Omental fat pad (tissue), 3 donors: ENCODE measurements at regions not wholly inside any gene's neighbourhood (a gene's known extent, or its start where the extent isn't known, plus 50 kb on each side); places are given as distances from the start of the nearest gene placed in this dataset.

Experiments used
- ATAC-seq: fragments of 150-250 bp; one replicate; pipeline ENCODE4 v1.9.1; 2016; ENCODE audit warnings: mild to moderate bottlenecking, moderate library complexity; ENCODE audit not compliant: low FRiP score
- DNase-seq: peaks from one replicate; pipeline ENCODE4 v3.0.0-alpha.2; 2019; ENCODE audit warnings: low spot score
- CTCF ChIP-seq, 3 donors: fragments of 450-650 bp; IDR thresholded peaks; one replicate each; pipeline ENCODE4 v1.5.1; 2016 to 2017; ENCODE audit warnings: antibody characterized with exemption in 3 of 3, mild to moderate bottlenecking in 3 of 3, moderate library complexity in 2 of 3

GRCh38 chr11:19546325-19546724, 166.3 kb upstream of the NAV2 start:
- no peak for TF ChIP-seq CTCF (IDR thresholded peaks at IDR 0.05)
- ATAC-seq (no peak), DNase-seq (no peak)

- ATAC-seq: no peak
- no peak for TF ChIP-seq CTCF (IDR thresholded peaks at IDR 0.05)
- no peak for DNase-seq
Measured at GRCh38 chr11:19541521-19542049, 171.1 kb upstream of the NAV2 start.

GRCh38 chr11:19539861-19540260, 172.8 kb upstream of the NAV2 start:
- TF ChIP-seq CTCF (IDR thresholded peaks at IDR 0.05): no peak
- ATAC-seq: no peak
- DNase-seq: no peak

DNA sequence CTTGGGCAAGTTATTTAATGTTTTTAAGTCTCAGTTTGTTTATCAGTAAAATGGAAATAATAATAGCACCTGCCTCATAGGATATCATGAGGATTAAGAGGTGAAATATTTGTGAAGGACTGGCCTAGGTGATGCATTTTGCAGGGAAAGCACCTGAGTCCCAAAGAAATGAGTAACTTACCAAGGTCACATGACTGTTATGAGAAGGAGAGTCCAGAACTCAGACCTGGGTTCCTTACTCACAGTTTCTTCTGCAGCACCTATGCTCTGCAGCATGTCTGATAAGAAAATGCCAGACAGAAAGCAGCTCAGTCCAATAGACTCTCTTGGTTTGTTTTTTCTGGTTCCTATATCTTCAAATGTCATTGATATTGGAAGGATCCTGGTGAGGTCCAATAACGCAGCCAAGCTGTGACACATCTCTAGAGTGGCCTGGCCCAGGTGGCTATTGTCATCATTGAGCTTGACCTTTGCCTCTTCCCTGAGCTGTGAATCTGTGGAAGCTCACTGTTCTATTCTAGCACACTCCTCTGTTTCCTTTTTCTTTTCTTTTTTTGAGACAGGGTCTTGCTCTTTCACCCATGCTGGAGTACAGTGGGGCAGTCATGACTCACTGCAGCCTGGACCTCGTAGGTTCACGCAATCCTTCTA, 174.7 kb upstream of the NAV2 start:
- DNase-seq (no peak), ATAC-seq (no peak)
- TF ChIP-seq CTCF (IDR thresholded peaks at IDR 0.05): no peak

GRCh38 chr11:19536131-19536530, 176.5 kb upstream of the NAV2 start:
- ATAC-seq (no peak), DNase-seq (no peak)
- no peak for TF ChIP-seq CTCF (IDR thresholded peaks at IDR 0.05)

DNA sequence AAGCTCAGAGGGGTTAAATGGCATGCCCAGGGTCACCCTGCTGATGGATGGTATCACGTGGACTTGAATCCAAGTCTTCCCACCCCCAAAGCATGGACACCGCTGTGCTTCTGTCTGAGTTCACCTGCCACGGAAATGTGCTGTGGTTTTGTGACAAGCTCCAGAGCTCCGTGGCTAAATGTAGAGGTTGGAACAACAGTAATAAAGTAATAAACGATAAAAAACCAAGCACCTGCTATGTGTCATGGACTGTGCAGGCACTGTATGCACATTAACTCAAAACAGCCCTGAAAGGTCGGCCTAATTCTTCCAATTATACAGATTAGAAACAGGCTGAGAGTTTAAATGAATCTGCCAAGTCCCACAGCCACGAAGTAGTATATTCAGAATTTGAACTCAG, 182.1 kb upstream of the NAV2 start:
- ATAC-seq (no peak), DNase-seq (no peak)
- TF ChIP-seq CTCF (IDR thresholded peaks at IDR 0.05): no peak

DNA sequence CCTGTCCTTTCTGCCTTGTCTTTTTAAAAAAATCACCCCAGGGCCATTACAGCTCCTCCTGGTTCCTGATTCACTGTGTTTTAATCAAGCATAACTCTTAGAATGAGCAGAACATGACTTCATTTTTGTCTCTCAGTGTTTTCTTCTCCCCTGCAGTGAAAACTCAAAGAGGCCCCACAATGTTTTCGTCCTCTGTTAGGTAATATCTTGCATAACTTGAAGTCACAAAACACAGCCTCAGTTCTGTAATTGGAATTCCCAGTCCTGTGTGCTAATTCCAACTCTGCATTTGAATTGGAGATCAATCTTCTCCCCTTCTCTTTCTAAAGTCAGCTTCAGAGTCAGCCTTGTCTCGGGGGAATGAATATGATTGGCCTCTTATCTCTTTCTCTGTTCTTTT, 186.5 kb upstream of the NAV2 start:
- no peak for ATAC-seq

More for the DNA sequence above, 186.5 kb upstream of the NAV2 start:
- no peak for TF ChIP-seq CTCF (IDR thresholded peaks at IDR 0.05)
- no peak for DNase-seq
